H1 (cell line): ENCODE measurements at regions not wholly inside any gene's neighbourhood (a gene's known extent, or its start where the extent isn't known, plus 50 kb on each side); places are given as distances from the start of the nearest gene placed in this dataset.

Experiments used
- CTCF ChIA-PET: fragments of 300-600 bp; sonication (Branson Sonifier 250); formaldehyde crosslinking; loops from one replicate; lab custom pipeline; 2021; ENCODE audit not compliant: partially characterized antibody; lab: Charles Lee
- POLR2A ChIA-PET: fragments of 300-600 bp; sonication (Branson Sonifier 250); formaldehyde crosslinking; loops from one replicate; lab custom pipeline; 2021; ENCODE audit warnings: inconsistent platforms; ENCODE audit not compliant: partially characterized antibody; lab: Charles Lee
- DNase-seq, 2 experiments: peaks; one replicate each; pipeline versions ENCODE4 v3.0.0 to v3.0.0-alpha.2; 2010 to 2022; ENCODE audit warnings: low spot score in 2 of 2, low read depth in 1 of 2, mixed read lengths in 1 of 2
- FAIRE-seq: peaks from 2 replicates; lab custom pipeline; 2011; peaks lifted over from hg19 to GRCh38; lab: Jason Lieb, UNC
- H2AFZ ChIP-seq: 2 replicates; pipeline ENCODE4 v1.8.1; 2012; ENCODE audit warnings: low read length, inconsistent platforms
- H2AK5ac ChIP-seq: 2 replicates; pipeline ENCODE4 v1.6.1; 2013; ENCODE audit warnings: low read depth, low read length
- H2BK120ac ChIP-seq: replicated peaks from 2 replicates; pipeline ENCODE3; 2013; ENCODE audit warnings: low read depth, low read length, inconsistent platforms
- H2BK12ac ChIP-seq: 2 replicates; pipeline ENCODE4 v1.6.1; 2013; ENCODE audit warnings: low read depth, low read length
- H2BK15ac ChIP-seq: 2 replicates; pipeline ENCODE4 v1.6.1; 2013; ENCODE audit warnings: low read length
- H2BK20ac ChIP-seq: 2 replicates; pipeline ENCODE4 v1.6.1; 2013; ENCODE audit warnings: low read length
- H2BK5ac ChIP-seq: 2 replicates; pipeline ENCODE4 v1.6.1; 2013; ENCODE audit warnings: low read depth, low read length
- H3K14ac ChIP-seq: 2 replicates; pipeline ENCODE4 v1.6.1; 2013; ENCODE audit warnings: inconsistent platforms; ENCODE audit not compliant: insufficient read length
- H3K18ac ChIP-seq: 2 replicates; pipeline ENCODE4 v1.6.1; 2013; ENCODE audit warnings: low read length; ENCODE audit errors: extremely low read depth
- H3K23ac ChIP-seq: 2 replicates; pipeline ENCODE4 v1.6.1; 2013; ENCODE audit warnings: inconsistent platforms; ENCODE audit not compliant: insufficient read length
- H3K23me2 ChIP-seq: 2 replicates; pipeline ENCODE4 v1.6.1; 2013; ENCODE audit warnings: low read depth, low read length
- H3K27ac ChIP-seq: 2 replicates; pipeline ENCODE4 v1.6.1; 2011; ENCODE audit warnings: low read depth, low read length, inconsistent platforms
- H3K27me3 ChIP-seq, 4 experiments: replicated peaks in 1 of 4; 1 replicate in 1 of 4; 2 replicates in 3 of 4; pipeline versions ENCODE4 v1.6.1 to v1.8.1; 2011 to 2013; ENCODE audit warnings: low read length in 3 of 4, mild to moderate bottlenecking in 3 of 4, inconsistent platforms in 2 of 4, mixed read lengths in 2 of 4, moderate library complexity in 1 of 4; ENCODE audit not compliant: control insufficient read depth in 3 of 4, insufficient read depth in 3 of 4; ENCODE audit errors: extremely low read depth in 1 of 4
- H3K36me3 ChIP-seq, 4 experiments: 2 replicates each; pipeline versions ENCODE4 v1.6.1 to v1.8.1; 2011 to 2013; ENCODE audit warnings: mild to moderate bottlenecking in 4 of 4, low read length in 3 of 4, moderate library complexity in 2 of 4, control low read depth in 1 of 4, inconsistent platforms in 1 of 4; ENCODE audit not compliant: insufficient read depth in 4 of 4, control insufficient read depth in 2 of 4
- H3K4ac ChIP-seq: replicated peaks from 2 replicates; pipeline ENCODE3; 2013; ENCODE audit warnings: low read length, low read depth, mixed read lengths, inconsistent platforms; ENCODE audit not compliant: insufficient read length
- H3K4me1 ChIP-seq, 4 experiments: replicated peaks in 1 of 4; 1 replicate in 1 of 4; 2 replicates in 3 of 4; pipeline versions ENCODE4 v1.6.1 to v1.8.1; 2011 to 2013; ENCODE audit warnings: low read length in 3 of 4, inconsistent platforms in 2 of 4, mixed read lengths in 1 of 4; ENCODE audit not compliant: insufficient read depth in 4 of 4, control insufficient read depth in 3 of 4
- H3K4me2 ChIP-seq, 2 experiments: 2 replicates each; pipeline versions ENCODE4 v1.6.1 to v1.8.1; 2011 to 2013; ENCODE audit warnings: low read depth in 2 of 2, low read length in 2 of 2, control low read depth in 1 of 2, inconsistent platforms in 1 of 2, mild to moderate bottlenecking in 1 of 2; ENCODE audit not compliant: insufficient read depth in 1 of 2
- H3K4me3 ChIP-seq, 4 experiments: fragments of 200-600, 300-600 bp in 1 of 4; sonication (generic), shearing (Covaris generic), sonication (Bioruptor Twin) in 1 of 4; 2 replicates each; pipeline versions ENCODE4 v1.5.1 to v1.8.1; 2011 to 2016; ENCODE audit warnings: low read length in 4 of 4, low read depth in 3 of 4, control low read depth in 2 of 4, inconsistent platforms in 2 of 4, mild to moderate bottlenecking in 2 of 4, mixed read lengths in 1 of 4, moderate library complexity in 1 of 4; ENCODE audit not compliant: insufficient read depth in 2 of 4; ENCODE audit errors: extremely low read depth in 1 of 4
- H3K56ac ChIP-seq: replicated peaks from 2 replicates; pipeline ENCODE3; 2013; ENCODE audit warnings: low read depth, mild to moderate bottlenecking, mixed read lengths, low read length, inconsistent platforms; ENCODE audit not compliant: insufficient read length
- H3K79me1 ChIP-seq: 2 replicates; pipeline ENCODE4 v1.6.1; 2013; ENCODE audit warnings: low read depth, low read length, control low read depth
- H3K79me2 ChIP-seq, 2 experiments: 2 replicates each; pipeline versions ENCODE4 v1.6.1 to v1.8.1; 2012 to 2013; ENCODE audit warnings: low read length in 2 of 2, mild to moderate bottlenecking in 2 of 2, inconsistent platforms in 1 of 2; ENCODE audit not compliant: insufficient read depth in 2 of 2, control insufficient read depth in 1 of 2
- H3K9ac ChIP-seq, 4 experiments: replicated peaks in 1 of 4; 1 replicate in 1 of 4; 2 replicates in 3 of 4; pipeline versions ENCODE4 v1.6.1 to v1.8.1; 2011 to 2013; ENCODE audit warnings: low read depth in 3 of 4, low read length in 3 of 4, control low read depth in 2 of 4, mild to moderate bottlenecking in 2 of 4, moderate library complexity in 2 of 4, inconsistent platforms in 1 of 4; ENCODE audit errors: extremely low read depth in 1 of 4
- H3K9me3 ChIP-seq, 2 experiments: 2 replicates each; pipeline versions ENCODE4 v1.6.1 to v1.8.1; 2012 to 2013; ENCODE audit warnings: mild to moderate bottlenecking in 2 of 2, moderate library complexity in 2 of 2, control low read depth in 1 of 2, inconsistent platforms in 1 of 2, low read depth in 1 of 2, low read length in 1 of 2, mixed read lengths in 1 of 2; ENCODE audit not compliant: insufficient read depth in 2 of 2
- H4K20me1 ChIP-seq, 2 experiments: replicated peaks in 1 of 2; 2 replicates each; pipeline versions ENCODE3 to v1.8.1; 2011 to 2013; ENCODE audit warnings: inconsistent platforms in 2 of 2, low read length in 2 of 2, mild to moderate bottlenecking in 1 of 2; ENCODE audit not compliant: insufficient read depth in 2 of 2, control insufficient read depth in 1 of 2
- H4K5ac ChIP-seq: 2 replicates; pipeline ENCODE4 v1.6.1; 2013; ENCODE audit warnings: low read length, low read depth, mixed read lengths, inconsistent platforms; ENCODE audit not compliant: insufficient read length
- H4K8ac ChIP-seq: 2 replicates; pipeline ENCODE4 v1.8.0; 2013; ENCODE audit warnings: mild to moderate bottlenecking, moderate library complexity, low read length, inconsistent platforms; ENCODE audit not compliant: insufficient read depth; ENCODE audit errors: extremely low read depth
- H4K91ac ChIP-seq: replicated peaks from 2 replicates; pipeline ENCODE3; 2013; ENCODE audit warnings: low read length, mixed read lengths, inconsistent platforms; ENCODE audit not compliant: insufficient read length
- EP300 ChIP-seq, 2 experiments: IDR thresholded peaks; 1 replicate in 1 of 2; 2 replicates in 1 of 2; pipeline ENCODE4 v1.6.1; 2011 to 2012; ENCODE audit warnings: low read depth in 2 of 2, low read length in 2 of 2, mild to moderate bottlenecking in 2 of 2, borderline replicate concordance in 1 of 2, inconsistent platforms in 1 of 2, moderate library complexity in 1 of 2
- EZH2 ChIP-seq: fragments of 200-600 bp; sonication (generic); IDR thresholded peaks from 2 replicates; pipeline ENCODE4 v1.7.1; 2012; ENCODE audit warnings: low read depth, mild to moderate bottlenecking, moderate library complexity, low read length, inconsistent platforms; ENCODE audit not compliant: severe bottlenecking
- POLR2A ChIP-seq, 2 experiments: IDR thresholded peaks; 1 replicate in 1 of 2; 2 replicates in 1 of 2; pipeline ENCODE4 v1.6.1; 2011; ENCODE audit warnings: low read depth in 2 of 2, low read length in 2 of 2, mild to moderate bottlenecking in 2 of 2; ENCODE audit errors: control extremely low read depth in 1 of 2
- WGBS, 2 experiments: shearing (Covaris generic) in 1 of 2; methylation state at CpG; one replicate each; pipeline versions ENCODE4 v1.1.6 to v1.1.7; 2013 to 2015; ENCODE audit warnings: low lambda C conversion rate in 2 of 2, mixed read lengths in 2 of 2, inconsistent platforms in 1 of 2, low coverage in 1 of 2, missing lambda C conversion rate in 1 of 2; ENCODE audit not compliant: insufficient replicate concordance in 2 of 2, insufficient coverage in 1 of 2, insufficient read length in 1 of 2; ENCODE audit errors: extremely low coverage in 1 of 2, missing lambda C conversion rate in 1 of 2; 5-methylcytosine and 5-hydroxymethylcytosine counted together

- ChIA-PET POLR2A (interaction anchor here (1.2 kb wide), 1 partner anchor 11 kb away, joined by 4 read pairs; no protein-coding TSS in a partner anchor), CTCF (interaction anchor here (1.3 to 1.6 kb wide), 4 partner anchors 8 to 51 kb away, joined by 3 to 5 read pairs (median 4); no protein-coding TSS in a partner anchor)
- H4K20me1 ChIP-seq, result no peaks in the 10 kb centered on the region
- no peak for TF ChIP-seq EZH2
- TF ChIP-seq POLR2A (IDR thresholded peaks at IDR 0.05; ENCODE audit: control extremely low read depth in 1 of 2, low read depth in 2 of 2, low read length in 2 of 2), result no peak
- no peak for TF ChIP-seq EP300 (IDR thresholded peaks at IDR 0.05; ENCODE audit: borderline replicate concordance in 1 of 2, low read depth in 2 of 2, low read length in 2 of 2)
- no peak for FAIRE-seq
- no peak overlapping the region for H3K4me3 ChIP-seq
- H3K23me2 ChIP-seq, result no peaks in the 10 kb centered on the region
- 93% methylated on average over 3 of the region's 3 CpGs; no CpG with 5 or more reads in 1 of the 2 experiments for WGBS, 2 experiments
- H4K5ac ChIP-seq, result no peak overlapping the region
- H4K8ac ChIP-seq, result no peak overlapping the region
- H2AK5ac ChIP-seq, result no peak overlapping the region
- DNase-seq, result no peak
- no peak overlapping the region for H3K4me2 ChIP-seq
- H3K9ac ChIP-seq, result no peak overlapping the region
- no peak overlapping the region for H3K18ac ChIP-seq
- no peak overlapping the region for H2BK12ac ChIP-seq
- no peak overlapping the region for H3K56ac ChIP-seq
- no peak overlapping the region for H2BK5ac ChIP-seq
- no peak overlapping the region for H4K91ac ChIP-seq
- H3K4ac ChIP-seq, result no peak overlapping the region
- H3K4me1 ChIP-seq, result 0 out of 7 replicates have a peak, but pooled peaks cover 0 to 2% (median 0%) of the 10 kb centered on the region in 4 experiments
- H3K27me3 ChIP-seq, result no peaks in the 10 kb centered on the region
- no peak overlapping the region for H2BK20ac ChIP-seq
- H2BK120ac ChIP-seq, result no peak overlapping the region
- H3K9me3 ChIP-seq, result no peaks in the 10 kb centered on the region
- no peaks in the 10 kb centered on the region for H3K79me2 ChIP-seq
- H2AFZ ChIP-seq, result no peak overlapping the region
- H3K27ac ChIP-seq, result no peak overlapping the region
- H3K14ac ChIP-seq, result no peak overlapping the region
- no peak overlapping the region for H3K23ac ChIP-seq
- no peak overlapping the region for H2BK15ac ChIP-seq
- no peaks in the 10 kb centered on the region for H3K79me1 ChIP-seq
- H3K36me3 ChIP-seq, result no peaks in the 10 kb centered on the region
These were observed 55.7 kb upstream of the RUNX3 start for GRCh38 chr1:24985737-24986136.
